ENCODE measurements at regions not wholly inside any gene's neighbourhood (a gene's known extent, or its start where the extent isn't known, plus 50 kb on each side); places are given as distances from the start of the nearest gene placed in this dataset.
A peak's percentile ranks its signal among the peaks of the same experiment; 100 is the strongest.

DNA sequence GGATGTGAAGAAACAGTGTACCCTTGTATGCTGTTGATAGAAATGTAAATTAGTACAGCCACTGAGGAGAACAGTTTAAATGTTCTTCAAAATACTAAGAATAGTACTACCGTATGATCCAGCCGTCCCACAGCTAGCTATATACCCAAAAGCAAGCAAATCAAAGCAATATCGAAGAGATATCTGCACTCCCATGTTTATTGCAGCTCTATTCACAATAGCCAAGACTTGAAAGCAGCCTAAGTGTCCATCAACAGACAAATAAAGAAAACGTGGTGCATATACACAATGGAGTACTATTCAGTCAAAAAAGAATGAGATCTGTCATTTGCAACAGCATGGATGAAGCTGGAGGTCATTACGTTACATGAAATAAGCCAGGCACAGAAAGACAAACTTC is 88.5 kb upstream of the SLC38A4 start:
- no peak for DNase-seq

DNA sequence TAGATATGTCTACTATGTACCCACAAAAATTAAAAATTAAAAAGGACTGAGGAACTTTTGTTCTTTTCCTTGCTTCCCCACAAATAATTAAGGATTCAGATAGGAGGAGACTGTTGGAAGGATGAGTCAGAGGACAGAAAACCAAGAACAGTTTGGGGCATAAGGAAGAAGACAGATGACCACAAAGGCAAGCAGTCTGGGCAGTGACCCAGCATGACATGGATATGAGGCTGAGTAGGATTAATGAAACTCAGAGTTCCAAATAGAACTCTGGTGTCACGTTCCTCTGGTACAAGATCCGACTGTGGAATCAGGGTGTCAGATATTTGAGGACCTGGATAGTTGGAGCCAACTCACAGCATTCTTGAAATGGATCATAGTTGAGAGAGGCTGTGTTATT is 89.3 kb upstream of the SLC38A4 start:
- no peak for DNase-seq

DNA sequence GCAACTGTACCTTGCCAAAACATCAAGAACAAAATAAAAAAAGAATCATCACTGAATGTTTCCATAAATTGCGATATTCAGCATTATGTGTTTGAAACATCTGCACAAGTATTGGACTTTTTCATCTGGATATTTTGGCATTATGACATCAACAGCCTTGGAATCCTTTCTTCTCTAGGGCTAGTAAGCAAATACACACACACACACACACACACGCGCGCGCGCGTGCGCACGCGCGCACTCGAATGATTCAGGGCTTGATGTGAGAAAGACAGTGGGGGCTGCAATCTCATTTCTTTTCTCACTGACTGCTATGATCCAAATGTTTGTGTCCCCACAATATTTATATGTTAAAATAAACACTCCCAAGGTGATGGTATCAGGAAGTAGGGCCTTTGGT is 90.0 kb upstream of the SLC38A4 start:
- peak; percentile 21 for DNase-seq

DNA sequence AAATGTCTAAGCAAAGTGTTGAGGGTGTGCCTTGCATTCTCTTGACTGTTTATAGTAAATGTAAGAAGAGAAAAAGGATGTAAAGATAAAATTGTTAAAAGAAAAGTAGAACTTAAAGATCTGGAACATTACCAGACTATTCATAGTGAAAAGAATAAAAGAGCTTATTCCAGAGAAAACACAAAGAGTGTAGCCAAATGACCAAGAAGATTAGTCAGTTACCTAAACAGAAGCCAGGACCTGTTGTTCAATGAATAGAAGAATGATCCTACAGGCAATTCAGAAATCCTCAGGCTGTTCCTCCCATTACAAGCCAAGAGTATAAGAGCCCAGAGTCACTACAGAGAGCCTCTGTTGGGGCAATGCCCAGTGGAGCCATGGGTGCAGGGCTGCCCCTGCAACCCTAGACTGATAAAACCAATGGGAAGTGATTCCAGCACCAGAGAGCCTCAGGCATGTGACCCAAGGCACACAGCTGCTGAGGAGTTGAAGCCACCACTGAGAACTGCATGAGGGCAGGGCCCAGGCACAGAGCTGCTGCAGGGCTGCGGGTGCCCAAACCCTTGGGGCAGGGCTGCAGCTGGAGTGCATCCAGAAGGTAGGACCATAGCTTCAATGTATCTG is 91.1 kb upstream of the SLC38A4 start:
- DNase-seq = no peak

DNA sequence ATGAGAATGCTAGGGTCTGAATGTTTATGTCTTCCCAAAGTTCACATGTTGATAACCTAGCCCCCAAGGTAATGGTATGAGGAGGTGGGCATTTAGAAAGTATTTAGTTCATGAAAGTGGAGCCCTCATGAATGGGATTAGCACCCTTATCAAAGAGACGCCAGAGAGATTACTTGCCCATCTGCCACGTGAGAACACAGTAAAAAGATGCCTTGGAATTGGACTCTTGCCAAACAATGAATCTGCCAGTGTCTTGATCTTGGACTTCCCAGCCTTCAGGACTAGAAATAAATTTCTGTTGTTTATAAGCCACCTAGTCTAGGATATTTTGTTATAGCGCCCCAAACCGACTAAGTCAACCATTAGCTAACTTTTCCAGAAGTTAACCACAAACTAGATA is 92.0 kb upstream of the SLC38A4 start:
- no peak for DNase-seq

DNA sequence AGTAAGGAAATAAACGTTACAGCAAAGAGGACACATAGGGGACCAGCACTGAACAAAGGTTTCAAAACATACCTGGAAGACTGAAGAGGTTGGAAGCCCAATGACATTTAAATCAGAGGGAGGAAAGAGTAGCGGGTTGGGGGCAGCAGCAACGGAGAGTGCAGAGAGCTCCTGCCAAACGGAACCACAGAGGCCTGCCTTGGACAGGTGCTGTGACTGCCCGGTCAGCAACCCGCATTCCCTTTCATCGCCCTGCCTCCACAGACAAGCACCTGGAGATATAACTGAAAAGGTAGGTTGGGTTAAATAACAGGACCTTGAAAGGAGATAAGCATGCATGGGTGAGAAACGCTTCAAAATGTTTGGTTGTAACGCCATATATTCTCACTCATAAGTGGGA is 92.8 kb upstream of the SLC38A4 start:
- DNase-seq = no peak

DNA sequence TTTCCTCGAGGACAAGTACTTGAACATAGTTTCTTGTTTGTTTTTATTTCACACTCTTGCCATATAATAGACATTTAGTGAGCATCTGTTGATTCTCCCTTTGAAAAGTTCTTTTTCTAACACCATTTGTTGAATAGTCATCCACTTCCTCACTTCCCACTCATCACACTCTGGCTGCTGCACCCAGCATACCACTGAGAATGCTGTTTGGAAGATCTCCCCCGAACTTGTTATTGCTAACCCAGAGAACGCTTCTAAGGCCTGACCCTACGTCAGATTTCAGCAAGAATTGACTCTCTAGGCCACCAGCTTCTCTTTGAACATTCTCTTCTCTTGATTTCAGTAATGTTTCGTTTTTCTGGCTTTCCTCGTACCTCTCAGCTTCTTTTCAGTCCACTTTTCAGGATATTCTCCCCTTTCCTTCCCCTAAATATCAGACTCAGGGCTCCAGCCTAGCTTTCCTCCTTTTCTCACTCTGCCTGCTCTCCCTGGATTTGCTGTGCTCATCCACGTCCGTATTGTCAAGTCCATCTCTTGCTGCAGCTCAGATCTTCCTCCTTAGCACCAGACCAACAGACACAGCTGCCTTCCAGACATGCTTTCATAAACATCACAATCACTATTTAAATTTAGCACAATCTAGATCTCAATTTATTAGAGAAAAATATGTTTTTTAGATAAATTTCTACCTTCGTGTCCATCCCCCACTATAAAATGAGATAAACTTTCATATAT is 94.0 kb upstream of the SLC38A4 start:
- DNase-seq = no peak

DNA sequence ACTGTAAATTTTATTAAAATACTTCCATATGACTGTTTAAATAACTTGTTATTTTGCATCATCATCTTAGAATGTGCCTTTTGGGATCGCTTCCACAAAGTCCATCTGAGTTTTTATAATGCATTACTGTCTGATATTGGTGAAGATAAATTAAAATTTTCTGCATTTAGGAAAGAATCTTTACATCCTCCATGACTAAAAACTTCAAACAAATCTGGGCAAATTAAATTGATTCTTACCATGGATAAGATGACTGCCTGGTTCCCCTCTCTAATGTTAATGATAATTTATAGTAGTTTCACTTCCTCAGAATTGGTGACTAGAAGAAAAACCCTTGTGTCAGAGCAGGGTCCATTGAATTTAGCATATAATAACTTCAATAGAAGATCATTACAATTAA is 94.7 kb upstream of the SLC38A4 start:
- no peak for DNase-seq

DNA sequence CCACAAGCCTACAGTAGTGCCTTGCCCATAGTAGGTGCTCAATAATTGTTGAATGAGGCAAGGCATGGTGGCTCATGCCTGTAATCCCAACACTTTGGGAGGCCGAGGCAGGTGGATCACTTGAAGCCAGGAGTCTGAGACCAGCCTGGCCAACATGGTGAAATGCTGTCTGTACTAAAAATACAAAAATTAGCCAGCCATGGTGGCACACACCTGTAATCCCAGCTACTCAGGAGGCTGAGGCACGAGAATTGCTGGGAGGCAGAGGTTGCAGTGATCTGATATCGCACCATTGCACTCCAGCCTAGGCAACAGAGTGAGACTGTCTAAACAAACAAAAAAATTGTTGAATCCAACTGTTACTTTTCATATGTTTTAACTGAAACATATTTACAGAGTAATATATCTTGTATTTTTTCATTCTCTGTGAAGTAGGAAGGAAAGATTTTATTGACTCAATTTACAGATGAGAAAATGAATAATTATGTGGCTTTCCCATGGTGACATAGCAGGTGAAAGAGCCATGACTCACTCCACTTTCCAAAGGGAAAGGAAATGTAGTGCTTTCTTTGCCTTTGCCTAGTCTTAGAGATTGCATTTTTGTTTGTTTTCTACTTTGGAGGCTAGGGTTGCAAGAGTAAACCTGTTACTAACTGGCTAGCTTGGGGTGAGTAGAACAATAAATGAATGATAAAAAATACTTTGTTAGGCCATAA is 95.4 kb upstream of the SLC38A4 start:
- DNase-seq = peak; percentile 95

DNA sequence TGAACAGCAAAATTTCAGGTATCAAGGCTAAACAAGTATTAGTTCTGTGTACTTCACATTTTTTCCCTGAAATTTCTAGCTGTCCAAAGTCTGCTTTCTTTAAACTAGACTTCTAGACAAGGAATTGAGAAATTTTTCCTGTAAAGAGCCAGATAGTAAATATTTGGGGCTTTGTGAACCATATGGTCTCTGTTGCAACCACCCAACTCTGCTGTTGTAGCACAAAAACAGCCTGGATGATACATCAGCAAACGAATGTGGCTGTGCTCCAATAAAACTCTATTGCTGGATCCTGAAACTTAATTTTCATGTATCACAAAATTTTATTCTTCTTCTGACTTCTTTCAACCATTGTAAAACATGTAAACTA is 96.0 kb upstream of the SLC38A4 start:
- peak; percentile 67 for DNase-seq

DNA sequence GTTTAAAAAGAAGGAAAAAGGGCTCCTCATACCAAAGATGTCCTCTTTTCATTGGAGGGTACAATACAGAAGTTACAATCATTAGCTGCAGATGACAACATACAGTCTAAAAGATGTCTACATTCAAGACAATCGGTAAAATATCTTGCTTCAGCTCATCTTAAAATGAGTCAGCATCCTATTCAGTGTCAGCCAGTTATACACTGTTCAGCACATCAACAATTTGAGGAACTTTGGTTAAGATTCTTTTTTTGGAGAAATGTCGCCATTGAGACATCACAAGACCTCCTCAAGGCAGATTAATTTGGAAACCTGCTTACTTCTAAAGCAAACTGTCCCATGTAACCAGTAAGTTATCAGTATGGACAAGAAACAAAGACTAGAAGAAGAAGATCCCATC is 100.7 kb upstream of the SLC38A4 start:
- DNase-seq = no peak

DNA sequence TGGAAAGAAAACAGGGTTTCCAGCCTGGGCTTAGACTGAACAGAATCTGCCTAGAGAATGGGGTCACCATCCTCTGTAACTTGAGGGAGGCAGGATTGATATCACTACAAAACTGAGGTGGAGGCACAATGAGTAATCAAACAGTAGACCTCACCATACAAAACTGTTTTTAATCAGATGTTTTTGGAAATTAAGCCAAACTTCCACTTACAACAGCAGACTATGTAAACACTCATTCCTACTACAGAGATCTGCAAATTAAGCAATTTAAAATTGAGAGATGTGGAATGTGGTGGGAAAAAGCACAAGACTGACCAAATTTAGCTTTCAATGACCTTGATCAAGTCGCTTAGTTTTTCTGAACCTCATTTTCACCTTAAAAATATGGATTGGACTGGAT is 104.3 kb upstream of the SLC38A4 start:
- no peak for DNase-seq

DNA sequence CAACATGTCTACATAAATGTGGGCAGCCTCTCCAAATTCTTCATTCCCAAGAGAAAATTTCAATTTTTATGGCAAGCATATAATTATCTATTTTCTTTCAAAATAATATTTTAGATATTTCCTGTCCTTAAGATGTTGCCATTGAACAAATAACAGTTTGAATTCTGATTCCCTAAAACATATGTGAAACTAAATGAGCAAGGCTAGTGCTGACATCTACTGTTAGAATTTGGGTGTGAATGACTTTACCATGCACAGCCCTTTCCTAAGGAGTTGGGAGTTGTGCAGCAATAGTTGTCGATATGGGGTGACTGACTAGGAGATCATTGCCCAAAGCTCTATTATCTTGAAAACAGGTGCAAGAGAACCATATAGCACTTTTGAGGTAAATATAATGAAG is 108.2 kb upstream of the SLC38A4 start:
- DNase-seq = peak; percentile 85

DNA sequence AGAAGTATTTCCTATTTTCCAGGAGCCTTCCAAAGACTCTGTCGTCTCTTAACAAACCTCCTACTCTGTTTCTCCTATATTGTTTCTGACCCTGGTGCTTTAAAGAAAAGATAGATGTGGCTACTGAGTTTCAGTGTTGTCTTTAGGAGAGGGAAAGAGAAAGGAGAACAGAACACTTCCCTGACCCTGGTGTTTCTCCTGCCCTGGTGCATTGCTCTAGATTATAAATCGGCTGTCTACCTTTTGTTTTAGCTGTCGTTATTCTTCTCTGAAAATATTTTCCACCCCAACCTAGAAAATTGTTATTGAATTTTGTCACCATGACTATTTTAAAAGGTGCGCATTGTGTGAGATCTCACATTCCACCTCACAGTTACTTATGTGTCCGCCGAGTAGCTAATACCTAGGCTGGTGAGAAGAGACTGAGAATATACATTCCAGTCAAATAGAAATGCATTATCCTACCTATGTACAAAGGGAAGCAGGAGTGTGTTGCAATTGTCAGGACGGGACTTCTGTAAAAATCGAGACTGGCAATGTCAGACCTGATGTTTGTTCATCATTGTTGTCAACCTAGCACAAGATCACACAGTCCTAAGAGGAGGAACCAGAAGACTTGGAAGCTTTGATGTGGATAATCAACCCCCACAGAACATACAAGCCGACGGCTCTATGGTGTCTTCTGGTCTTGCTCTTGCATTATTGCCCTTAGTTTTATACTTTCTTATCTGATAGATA is 108.7 kb upstream of the SLC38A4 start:
- DNase-seq = no peak

DNA sequence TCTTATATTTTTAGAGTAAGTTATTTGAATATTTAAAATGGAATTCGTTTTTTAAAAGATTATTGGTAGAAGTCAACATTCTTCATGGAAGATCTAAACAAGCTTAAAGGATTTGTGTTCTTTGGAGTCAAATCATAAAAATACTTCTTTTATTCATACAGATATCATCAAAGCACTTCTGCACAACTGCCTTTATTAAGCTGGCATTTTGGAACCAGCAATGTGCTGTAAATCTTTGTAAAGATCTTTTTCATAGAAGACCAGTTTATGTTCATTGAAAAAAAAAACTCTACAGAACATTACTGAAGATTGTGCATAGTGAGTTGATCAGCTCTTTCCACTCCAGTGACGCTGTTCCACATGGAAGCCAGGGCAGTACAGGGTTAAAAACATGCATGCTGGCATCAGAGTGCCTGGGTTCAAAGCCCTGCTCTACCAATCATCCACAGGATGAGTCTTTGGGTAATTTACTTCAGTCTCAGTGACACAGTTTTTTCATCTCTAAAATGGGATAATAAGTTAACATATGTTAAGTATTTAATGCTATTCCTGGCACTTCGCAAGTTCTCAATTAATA is 109.6 kb upstream of the SLC38A4 start:
- DNase-seq = no peak

DNA sequence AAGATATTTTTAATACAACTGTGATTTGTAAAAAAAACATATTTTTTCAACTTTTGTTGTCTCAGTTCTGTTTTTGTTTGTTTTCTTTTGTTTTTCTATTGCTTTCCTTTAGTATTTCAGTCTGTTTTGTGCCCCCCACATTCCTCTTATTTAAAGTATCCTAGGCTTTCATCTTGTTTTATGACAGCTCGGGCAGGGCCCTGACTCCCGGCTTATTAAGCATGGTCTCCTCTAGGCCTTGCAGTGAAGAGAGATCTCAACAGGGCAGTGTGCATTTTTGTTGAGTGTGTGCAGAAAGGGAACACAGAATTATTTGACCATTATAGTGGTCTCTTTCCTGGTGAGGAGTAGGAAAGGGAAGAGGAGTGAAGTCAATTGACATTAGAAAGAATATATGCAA is 110.2 kb upstream of the SLC38A4 start:
- no peak for DNase-seq

DNA sequence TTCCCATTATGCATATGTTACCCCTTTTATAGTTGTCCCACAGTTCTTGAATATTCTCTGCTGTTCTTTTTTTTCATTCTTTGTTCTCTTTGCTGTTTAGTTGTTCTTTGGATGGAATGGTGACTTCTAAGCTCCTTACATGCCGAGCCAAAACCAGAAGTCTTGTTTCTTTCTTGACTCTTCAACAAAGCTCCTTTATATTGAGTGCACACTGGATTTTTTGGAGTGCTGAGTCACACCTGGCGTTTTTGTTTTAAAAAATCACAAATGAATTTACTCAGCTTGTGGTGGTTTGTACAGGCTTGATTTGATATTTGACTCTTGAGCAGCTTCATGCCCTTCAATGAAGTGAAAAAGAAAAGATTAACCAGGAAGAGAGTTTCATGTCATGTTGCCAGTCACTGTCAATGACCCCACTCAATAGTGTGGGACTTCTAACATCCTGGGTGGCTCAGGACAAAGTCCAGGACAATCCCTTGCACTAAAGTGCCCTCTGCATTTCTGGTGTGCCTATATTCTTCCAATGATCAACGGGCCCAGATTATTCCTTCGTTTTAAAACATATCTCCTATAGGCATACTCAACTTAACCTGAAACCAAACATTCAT is 112.4 kb upstream of the SLC38A4 start:
- peak; percentile 76 for DNase-seq

DNA sequence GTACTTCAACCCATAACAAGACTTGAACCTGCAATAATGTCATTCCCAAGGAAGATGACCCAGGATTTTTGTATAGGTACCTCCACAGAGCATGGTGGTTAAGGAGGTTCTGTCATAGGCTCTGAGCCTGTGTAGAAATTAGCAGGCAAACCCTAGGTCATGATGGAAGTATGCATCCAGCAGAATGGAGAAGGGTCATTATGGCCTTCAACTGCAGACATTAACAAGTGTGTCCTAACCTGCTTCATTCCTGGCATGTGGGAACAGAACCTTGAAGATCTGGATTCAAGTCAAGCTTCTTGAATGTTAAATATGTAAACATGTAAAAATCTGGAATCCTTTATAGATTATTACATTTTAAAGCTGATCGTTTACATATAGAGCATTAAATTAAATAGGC is 116.2 kb upstream of the SLC38A4 start:
- no peak for DNase-seq

DNA sequence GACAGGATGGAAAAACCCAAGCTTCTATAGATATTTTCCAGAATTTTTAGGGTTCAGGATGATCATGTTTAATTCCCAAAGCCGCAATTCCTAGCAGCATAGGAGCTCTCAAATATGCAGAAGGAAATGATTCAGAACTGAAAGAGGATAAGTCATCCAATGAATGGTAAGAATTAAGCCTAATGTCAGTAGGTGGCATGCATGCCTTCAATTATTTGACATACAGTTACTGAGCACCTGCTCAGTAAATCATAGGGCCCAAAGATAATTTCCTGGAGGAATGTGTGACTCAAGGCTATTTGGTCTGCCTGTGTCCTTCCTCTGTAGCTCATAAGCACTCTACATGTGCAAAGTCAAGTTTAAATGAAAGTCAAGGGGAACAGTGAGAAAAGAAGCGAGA is 116.8 kb upstream of the SLC38A4 start:
- peak; percentile 61 for DNase-seq

DNA sequence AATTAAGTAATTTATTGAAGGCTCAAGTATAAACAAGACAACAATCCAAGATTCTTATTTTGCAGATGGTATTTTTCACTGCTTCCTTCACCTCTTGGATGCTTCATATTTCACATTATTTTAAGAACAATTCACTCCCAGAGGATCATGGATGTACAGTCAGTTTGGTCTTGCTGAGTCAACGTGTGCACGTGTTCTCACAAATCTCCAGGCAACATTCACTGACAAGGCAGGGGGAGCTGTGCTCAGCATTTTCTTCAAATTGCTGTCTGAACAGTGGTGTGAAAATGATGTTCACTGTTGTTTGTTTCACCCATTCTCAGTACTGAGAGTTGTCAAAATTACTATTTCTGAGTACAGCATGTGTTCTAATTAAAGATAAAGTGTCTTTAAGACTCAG is 118.3 kb upstream of the SLC38A4 start:
- DNase-seq = peak; percentile 72

DNA sequence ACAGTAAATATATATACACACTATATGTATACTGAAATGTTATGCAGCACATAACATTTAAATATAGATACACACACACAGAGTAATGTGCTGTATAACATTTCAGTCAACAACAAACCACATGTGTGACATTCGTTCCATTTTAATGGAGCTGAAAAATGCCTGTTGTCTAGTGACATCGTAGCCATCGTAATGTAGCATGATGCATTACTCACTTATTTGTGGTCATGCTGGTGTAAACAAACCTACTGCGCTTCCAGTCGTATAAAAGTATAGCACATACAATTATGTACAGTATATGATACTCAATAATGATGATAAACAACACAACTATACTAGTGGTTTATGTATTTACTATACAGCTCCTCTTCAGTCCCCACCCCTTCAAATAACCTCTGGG is 119.0 kb upstream of the SLC38A4 start:
- no peak for DNase-seq

DNA sequence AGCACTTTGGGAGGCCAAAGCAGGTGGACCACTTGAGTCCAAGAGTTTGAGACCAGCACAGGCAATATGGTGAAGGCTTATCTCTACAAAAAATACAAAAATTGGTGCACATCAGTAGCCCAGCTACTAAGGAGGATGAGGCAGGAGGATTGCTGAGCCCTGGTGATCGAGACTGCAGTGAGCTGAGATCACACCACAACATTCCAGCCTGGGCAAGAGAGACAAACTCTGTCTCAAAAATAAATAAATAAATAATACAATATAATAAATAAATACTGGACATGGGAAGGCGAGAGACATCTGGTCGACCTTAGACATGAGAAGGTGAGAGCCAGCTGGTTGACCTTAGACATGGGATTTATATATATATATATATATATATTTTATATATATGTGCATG is 119.8 kb upstream of the SLC38A4 start:
- no peak for DNase-seq

DNA sequence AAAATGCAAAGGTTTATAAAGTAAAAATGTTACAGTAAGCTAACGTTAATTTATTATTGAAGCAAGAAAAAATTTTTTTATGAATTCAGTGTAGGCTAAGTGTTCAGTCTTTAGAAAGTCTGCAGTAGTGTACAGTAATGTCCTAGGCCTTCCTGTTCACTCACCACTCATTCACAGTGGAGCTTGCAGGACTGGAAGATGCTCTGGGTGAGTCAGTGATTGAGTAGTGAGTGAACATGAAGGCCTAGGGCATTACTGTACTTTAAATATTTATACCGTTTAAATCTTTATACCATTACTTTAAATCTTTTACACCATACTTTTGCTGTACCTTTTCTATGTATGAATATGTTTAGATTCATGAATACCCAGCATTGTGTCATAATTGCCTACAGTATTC is 120.3 kb upstream of the SLC38A4 start:
- DNase-seq = no peak

All from DMS53 (cell line).